ENCODE measurements at regions not wholly inside any gene's neighbourhood (a gene's known extent, or its start where the extent isn't known, plus 50 kb on each side); places are given as distances from the start of the nearest gene placed in this dataset.

- no peak overlapping the region for H3K4me3 ChIP-seq (ENCODE audit: low read length)
- no peak for DNase-seq (ENCODE audit: low read depth)
- TF ChIP-seq CTCF (conservative IDR thresholded peaks at IDR 0.05; ENCODE audit: low read length), result no peak
Observed at GRCh38 chr18:78857314-78858150, 122.1 kb upstream of the SALL3 start.

- TF ChIP-seq CTCF (conservative IDR thresholded peaks at IDR 0.05; ENCODE audit: low read length), result no peak
- no peak for DNase-seq (ENCODE audit: low read depth)
- H3K4me3 ChIP-seq (ENCODE audit: low read length), result no peak overlapping the region
Observed at GRCh38 chr18:78859686-78860085, 119.9 kb upstream of the SALL3 start.

- TF ChIP-seq CTCF (conservative IDR thresholded peaks at IDR 0.05; ENCODE audit: low read length), result no peak
- no peak for DNase-seq (ENCODE audit: low read depth)
- H3K4me3 ChIP-seq (ENCODE audit: low read length), result no peak overlapping the region
Observed at GRCh38 chr18:78860117-78860516, 119.5 kb upstream of the SALL3 start.

- DNase-seq (ENCODE audit: low read depth), result no peak
- no peak for TF ChIP-seq CTCF (conservative IDR thresholded peaks at IDR 0.05; ENCODE audit: low read length)
- no peak overlapping the region for H3K4me3 ChIP-seq (ENCODE audit: low read length)
Observed at GRCh38 chr18:78861116-78861515, 118.5 kb upstream of the SALL3 start.

- DNase-seq (ENCODE audit: low read depth), result no peak
- TF ChIP-seq CTCF (conservative IDR thresholded peaks at IDR 0.05; ENCODE audit: low read length), result no peak
- no peak overlapping the region for H3K4me3 ChIP-seq (ENCODE audit: low read length)
Observed at GRCh38 chr18:78861706-78862105, 117.9 kb upstream of the SALL3 start.

GRCh38 chr18:78862395-78862794 is 117.2 kb upstream of the SALL3 start:
- H3K4me3 ChIP-seq (ENCODE audit: low read length), result no peak overlapping the region
- DNase-seq (ENCODE audit: low read depth), result no peak
- TF ChIP-seq CTCF (conservative IDR thresholded peaks at IDR 0.05; ENCODE audit: low read length), result no peak

- no peak for TF ChIP-seq CTCF (conservative IDR thresholded peaks at IDR 0.05; ENCODE audit: low read length)
- DNase-seq (ENCODE audit: low read depth), result no peak
- no peak overlapping the region for H3K4me3 ChIP-seq (ENCODE audit: low read length)
Observed at GRCh38 chr18:78865056-78865598, 114.5 kb upstream of the SALL3 start.

Data from AG10803 (cell line).